ENCODE measurements at regions not wholly inside any gene's neighbourhood (a gene's known extent, or its start where the extent isn't known, plus 50 kb on each side); places are given as distances from the start of the nearest gene placed in this dataset.

- Histone ChIP-seq H3K27ac (ENCODE audit: low read depth, low read length) (no peak overlapping the region), H3K27me3 (ENCODE audit: low read length) (no peaks in the 10 kb centered on the region), H3K9ac (ENCODE audit: low read length) (no peak overlapping the region), H4K20me1 (ENCODE audit: low read depth, low read length) (no peaks in the 10 kb centered on the region), H3K4me2 (ENCODE audit: low read depth, low read length, poor library complexity, severe bottlenecking) (no peak overlapping the region), H3K36me3 (ENCODE audit: low read length) (no peaks in the 10 kb centered on the region), H3K79me2 (ENCODE audit: insufficient read depth, low read length) (no peaks in the 10 kb centered on the region), H2AFZ (ENCODE audit: low read depth, low read length, severe bottlenecking) (no peak overlapping the region), H3K4me3 (ENCODE audit: insufficient read depth, low read length, poor library complexity, severe bottlenecking) (no peak overlapping the region), H3K9me3 (ENCODE audit: insufficient read depth, low read length) (no peaks in the 10 kb centered on the region), H3F3A (ENCODE audit: insufficient read depth) (no peaks in the 10 kb centered on the region), H3K9me2 (replicated peaks; ENCODE audit: insufficient read depth, low read length) (no peaks in the 10 kb centered on the region)
- TF ChIP-seq EZH2phosphoT487 (conservative IDR thresholded peaks at IDR 0.05; ENCODE audit: low read length) = no peak
- TF ChIP-seq, protein P1, sequence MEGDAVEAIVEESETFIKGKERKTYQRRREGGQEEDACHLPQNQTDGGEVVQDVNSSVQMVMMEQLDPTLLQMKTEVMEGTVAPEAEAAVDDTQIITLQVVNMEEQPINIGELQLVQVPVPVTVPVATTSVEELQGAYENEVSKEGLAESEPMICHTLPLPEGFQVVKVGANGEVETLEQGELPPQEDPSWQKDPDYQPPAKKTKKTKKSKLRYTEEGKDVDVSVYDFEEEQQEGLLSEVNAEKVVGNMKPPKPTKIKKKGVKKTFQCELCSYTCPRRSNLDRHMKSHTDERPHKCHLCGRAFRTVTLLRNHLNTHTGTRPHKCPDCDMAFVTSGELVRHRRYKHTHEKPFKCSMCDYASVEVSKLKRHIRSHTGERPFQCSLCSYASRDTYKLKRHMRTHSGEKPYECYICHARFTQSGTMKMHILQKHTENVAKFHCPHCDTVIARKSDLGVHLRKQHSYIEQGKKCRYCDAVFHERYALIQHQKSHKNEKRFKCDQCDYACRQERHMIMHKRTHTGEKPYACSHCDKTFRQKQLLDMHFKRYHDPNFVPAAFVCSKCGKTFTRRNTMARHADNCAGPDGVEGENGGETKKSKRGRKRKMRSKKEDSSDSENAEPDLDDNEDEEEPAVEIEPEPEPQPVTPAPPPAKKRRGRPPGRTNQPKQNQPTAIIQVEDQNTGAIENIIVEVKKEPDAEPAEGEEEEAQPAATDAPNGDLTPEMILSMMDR (IDR thresholded peaks at IDR 0.05; ENCODE audit: insufficient read depth, low read length, poor library complexity, severe bottlenecking) = no peak
Measured at GRCh38 chr22:48530666-48531065, 1297.0 kb downstream of the BRD1 start.

GRCh38 chr22:48528221-48528915, 1299.3 kb downstream of the BRD1 start:
- Histone ChIP-seq H3F3A (ENCODE audit: insufficient read depth) (no peaks in the 10 kb centered on the region), H3K4me2 (ENCODE audit: low read depth, low read length, poor library complexity, severe bottlenecking) (no peak overlapping the region), H2AFZ (ENCODE audit: low read depth, low read length, severe bottlenecking) (no peak overlapping the region), H3K36me3 (ENCODE audit: low read length) (no peaks in the 10 kb centered on the region), H3K9me2 (replicated peaks; ENCODE audit: insufficient read depth, low read length) (no peaks in the 10 kb centered on the region), H4K20me1 (ENCODE audit: low read depth, low read length) (no peaks in the 10 kb centered on the region), H3K79me2 (ENCODE audit: insufficient read depth, low read length) (no peaks in the 10 kb centered on the region), H3K27ac (ENCODE audit: low read depth, low read length) (no peak overlapping the region), H3K9me3 (ENCODE audit: insufficient read depth, low read length) (no peaks in the 10 kb centered on the region), H3K4me3 (ENCODE audit: insufficient read depth, low read length, poor library complexity, severe bottlenecking) (no peak overlapping the region), H3K9ac (ENCODE audit: low read length) (no peak overlapping the region), H3K27me3 (ENCODE audit: low read length) (no peaks in the 10 kb centered on the region)
- no peak for TF ChIP-seq EZH2phosphoT487 (conservative IDR thresholded peaks at IDR 0.05; ENCODE audit: low read length)
- TF ChIP-seq, protein P1 (IDR thresholded peaks at IDR 0.05; ENCODE audit: insufficient read depth, low read length, poor library complexity, severe bottlenecking) = no peak

DNA sequence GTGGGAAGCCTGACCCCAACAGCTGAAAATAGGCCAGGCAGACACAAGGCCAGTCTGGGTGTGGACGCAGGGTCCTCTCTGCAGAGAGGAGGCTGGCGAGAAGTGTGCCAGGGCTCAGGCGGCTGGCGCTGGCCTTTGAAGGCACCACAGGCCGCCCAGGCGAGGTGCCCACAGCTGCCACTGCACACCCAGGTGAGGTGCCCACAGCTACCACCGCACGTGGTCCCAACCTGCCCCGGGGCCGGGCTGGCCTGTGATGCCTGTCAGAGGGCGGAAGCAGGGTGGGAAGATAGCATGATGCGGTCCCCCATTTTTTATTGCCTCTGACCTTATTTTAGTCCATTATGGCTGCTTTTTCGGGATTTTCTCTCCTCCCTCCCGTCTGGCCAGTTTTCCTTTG, 1303.9 kb downstream of the BRD1 start:
- TF ChIP-seq EZH2phosphoT487 (conservative IDR thresholded peaks at IDR 0.05; ENCODE audit: low read length) = no peak
- TF ChIP-seq, protein P1 (IDR thresholded peaks at IDR 0.05; ENCODE audit: insufficient read depth, low read length, poor library complexity, severe bottlenecking) = no peak
- Histone ChIP-seq H3K4me3 (ENCODE audit: insufficient read depth, low read length, poor library complexity, severe bottlenecking) (no peak overlapping the region), H3K36me3 (ENCODE audit: low read length) (no peaks in the 10 kb centered on the region), H3K9ac (ENCODE audit: low read length) (no peak overlapping the region), H3F3A (ENCODE audit: insufficient read depth) (no peaks in the 10 kb centered on the region), H3K79me2 (ENCODE audit: insufficient read depth, low read length) (no peaks in the 10 kb centered on the region), H3K9me2 (replicated peaks; ENCODE audit: insufficient read depth, low read length) (no peaks in the 10 kb centered on the region), H4K20me1 (ENCODE audit: low read depth, low read length) (no peaks in the 10 kb centered on the region), H3K4me2 (ENCODE audit: low read depth, low read length, poor library complexity, severe bottlenecking) (no peak overlapping the region), H3K9me3 (ENCODE audit: insufficient read depth, low read length) (no peaks in the 10 kb centered on the region), H3K27me3 (ENCODE audit: low read length) (no peaks in the 10 kb centered on the region), H3K27ac (ENCODE audit: low read depth, low read length) (no peak overlapping the region), H2AFZ (ENCODE audit: low read depth, low read length, severe bottlenecking) (no peak overlapping the region)
